Naive thymus-derived CD4-positive, alpha-beta T cell (primary cell): ENCODE measurements at regions not wholly inside any gene's neighbourhood (a gene's known extent, or its start where the extent isn't known, plus 50 kb on each side); places are given as distances from the start of the nearest gene placed in this dataset.

Source experiments
- ATAC-seq: fragments of 150-1000 bp; cut with Tn5 transposase; 2 replicates; pipeline ENCODE4 v1.10.0; 2021; ENCODE audit warnings: mild to moderate bottlenecking, moderate library complexity
- CTCF ChIA-PET: fragments of 350-600 bp; sonication (Branson Sonifier 250); formaldehyde crosslinking; loops from one replicate; lab custom pipeline; 2021; ENCODE audit warnings: antibody characterized with exemption; lab: Charles Lee
- POLR2A ChIA-PET: fragments of 350-600 bp; sonication (Branson Sonifier 250); formaldehyde crosslinking; loops from one replicate; lab custom pipeline; 2021; ENCODE audit warnings: antibody characterized with exemption, inconsistent platforms; lab: Charles Lee
- DNase-seq, 9 donors: peaks; one replicate each; pipeline versions ENCODE4 v3.0.0 to v3.0.0-alpha.2; 2020 to 2022; ENCODE audit warnings: mixed read lengths in 1 of 9
- H3K27ac ChIP-seq: one replicate; pipeline ENCODE4 v1.7.0; 2013; ENCODE audit warnings: mild to moderate bottlenecking, low read depth, low read length, moderate library complexity
- H3K27me3 ChIP-seq, 2 donors: one replicate each; pipeline ENCODE4 v1.7.0; 2013; ENCODE audit warnings: low read length in 2 of 2, mild to moderate bottlenecking in 2 of 2, moderate library complexity in 2 of 2; ENCODE audit not compliant: control insufficient read depth in 2 of 2, insufficient read depth in 2 of 2
- H3K36me3 ChIP-seq, 3 experiments: 1 replicate in 2 of 3; 2 replicates in 1 of 3; pipeline ENCODE4 v1.7.0; 2013; ENCODE audit warnings: low read length in 3 of 3, mild to moderate bottlenecking in 3 of 3, moderate library complexity in 1 of 3; ENCODE audit not compliant: insufficient read depth in 3 of 3, control insufficient read depth in 2 of 3
- H3K4me1 ChIP-seq, 2 donors: one replicate each; pipeline ENCODE4 v1.7.0; 2013; ENCODE audit warnings: low read length in 2 of 2, mild to moderate bottlenecking in 2 of 2, moderate library complexity in 1 of 2; ENCODE audit not compliant: control insufficient read depth in 2 of 2, insufficient read depth in 2 of 2
- H3K4me3 ChIP-seq: 2 replicates; pipeline ENCODE4 v1.7.0; 2013; ENCODE audit warnings: mild to moderate bottlenecking, low read length
- H3K9me3 ChIP-seq, 3 experiments: 1 replicate in 2 of 3; 2 replicates in 1 of 3; pipeline ENCODE4 v1.7.0; 2013; ENCODE audit warnings: low read length in 3 of 3; ENCODE audit not compliant: control insufficient read depth in 2 of 3
- H3K27ac Mint-ChIP-seq, 9 donors: one replicate each; pipeline ENCODE4 v1.8.0; 2020 to 2022; ENCODE audit warnings: mixed read lengths in 9 of 9, mild to moderate bottlenecking in 8 of 9, moderate library complexity in 5 of 9, inconsistent platforms in 2 of 9
- H3K27me3 Mint-ChIP-seq, 5 donors: one replicate each; pipeline ENCODE4 v1.8.0; 2021 to 2022; ENCODE audit warnings: mixed read lengths in 5 of 5, mild to moderate bottlenecking in 1 of 5
- H3K36me3 Mint-ChIP-seq, 5 donors: one replicate each; pipeline ENCODE4 v1.8.0; 2020 to 2022; ENCODE audit warnings: mixed read lengths in 5 of 5, mild to moderate bottlenecking in 3 of 5, inconsistent platforms in 1 of 5
- H3K4me1 Mint-ChIP-seq, 7 donors: one replicate each; pipeline ENCODE4 v1.8.0; 2020 to 2022; ENCODE audit warnings: mixed read lengths in 7 of 7, mild to moderate bottlenecking in 3 of 7, inconsistent platforms in 1 of 7
- H3K4me3 Mint-ChIP-seq, 10 donors: one replicate each; pipeline ENCODE4 v1.8.0; 2020 to 2022; ENCODE audit warnings: mild to moderate bottlenecking in 10 of 10, mixed read lengths in 10 of 10, moderate library complexity in 6 of 10, inconsistent platforms in 2 of 10
- H3K9me3 Mint-ChIP-seq, 11 donors: one replicate each; pipeline ENCODE4 v1.8.0; 2020 to 2022; ENCODE audit warnings: mixed read lengths in 11 of 11, mild to moderate bottlenecking in 4 of 11, inconsistent platforms in 1 of 11, moderate library complexity in 1 of 11
- intact Hi-C, 2 donors: fragments of 100-400 bp; cut with micrococcal nuclease; formaldehyde crosslinking; loops; one replicate each; pipeline ENCODE4 v1.15.1; 2023

- ChIA-PET POLR2A (interaction anchor here (0.6 to 2.0 kb wide), 6 partner anchors 8 to 495 kb away, joined by 3 to 9 read pairs (median 5); no protein-coding TSS in a partner anchor), CTCF (interaction anchor here (0.6 to 2.3 kb wide), 13 partner anchors 9 to 612 kb away, joined by 3 to 24 read pairs (median 5); no protein-coding TSS in a partner anchor)
- Histone ChIP-seq H3K27ac (peak overlapping the region; percentile 67), H3K4me3 (peak overlapping the region; percentile 45), H3K4me1 (peaks cover 0 to 4% of the 10 kb centered on the region in 2 donors), H3K9me3 (no peaks in the 10 kb centered on the region), H3K27me3 (no peaks in the 10 kb centered on the region), H3K36me3 (no peaks in the 10 kb centered on the region)
- ATAC-seq (no peak), DNase-seq (no peak)
- H3K27me3 Mint-ChIP-seq, result peaks cover 0 to 10% (median 0%) of the 10 kb centered on the region in 5 donors
- H3K9me3 Mint-ChIP-seq, result no peaks in the 10 kb centered on the region
- H3K27ac Mint-ChIP-seq, result peak overlapping the region; percentile 71 to 96 (median 86)
- intact Hi-C loops, result loop anchor here (1.0 to 5.0 kb wide), 15 partner anchors 14 to 1259 kb away; partner anchors contain the start of gene RMND1 (in 1 of the 2)
- peak overlapping the region; percentile 69 to 91 (median 86) for H3K4me3 Mint-ChIP-seq
- H3K4me1 Mint-ChIP-seq, result peaks cover 0 to 34% (median 21%) of the 10 kb centered on the region in 7 donors
- H3K36me3 Mint-ChIP-seq, result peaks cover 0 to 9% (median 0%) of the 10 kb centered on the region in 5 donors
Measured at GRCh38 chr6:151689499-151690201, 117.8 kb upstream of the ESR1 start.

GRCh38 chr6:151690303-151690702 is 117.2 kb upstream of the ESR1 start:
- H3K27me3 ChIP-seq, result no peaks in the 10 kb centered on the region
- H3K4me3 Mint-ChIP-seq, result peak overlapping the region; percentile 69 to 91 (median 86)
- H3K27ac Mint-ChIP-seq, result peak overlapping the region; percentile 71 to 96 (median 86)
- H3K27me3 Mint-ChIP-seq, result peaks cover 0 to 10% (median 0%) of the 10 kb centered on the region in 5 donors
- ChIA-PET CTCF (interaction anchor here (0.6 to 2.3 kb wide), 15 partner anchors 10 to 614 kb away, joined by 3 to 24 read pairs (median 5); no protein-coding TSS in a partner anchor), POLR2A (interaction anchor here (0.6 to 2.0 kb wide), 7 partner anchors 9 to 498 kb away, joined by 3 to 9 read pairs (median 5); no protein-coding TSS in a partner anchor)
- peaks cover 0 to 4% of the 10 kb centered on the region in 2 donors for H3K4me1 ChIP-seq
- H3K36me3 Mint-ChIP-seq, result peaks cover 0 to 9% (median 0%) of the 10 kb centered on the region in 5 donors
- DNase-seq (peak in 7 of 9 donors; percentile 13 to 72 (median 57)), ATAC-seq (peak; percentile 57)
- H3K27ac ChIP-seq, result peak overlapping the region; percentile 67
- intact Hi-C loops, result loop anchor here (1.0 to 5.0 kb wide), 15 partner anchors 15 to 1258 kb away; partner anchors contain the start of gene RMND1 (in 1 of the 2)
- peaks cover 0 to 34% (median 21%) of the 10 kb centered on the region in 7 donors for H3K4me1 Mint-ChIP-seq
- no peaks in the 10 kb centered on the region for H3K9me3 ChIP-seq
- no peaks in the 10 kb centered on the region for H3K36me3 ChIP-seq
- peak overlapping the region; percentile 45 for H3K4me3 ChIP-seq
- no peaks in the 10 kb centered on the region for H3K9me3 Mint-ChIP-seq

- CTCF ChIA-PET, result interaction anchor here (0.8 to 2.3 kb wide), 14 partner anchors 10 to 613 kb away, joined by 3 to 24 read pairs (median 5); no protein-coding TSS in a partner anchor
Measured at GRCh38 chr6:151690768-151691562, 116.5 kb upstream of the ESR1 start.

GRCh38 chr6:151692216-151692615 is 115.3 kb upstream of the ESR1 start:
- Mint-ChIP-seq H3K4me3 (peak overlapping the region in 9 of 10 donors; percentile 12 to 91 (median 86)), H3K9me3 (no peaks in the 10 kb centered on the region), H3K27ac (peak overlapping the region in 5 of 9 donors; percentile 19 to 96 (median 80)), H3K36me3 (peaks cover 0 to 15% (median 0%) of the 10 kb centered on the region in 5 donors), H3K27me3 (peaks cover 0 to 9% (median 0%) of the 10 kb centered on the region in 5 donors), H3K4me1 (peaks cover 0 to 34% (median 21%) of the 10 kb centered on the region in 7 donors)
- DNase-seq (no peak), ATAC-seq (no peak)
- Histone ChIP-seq H3K4me1 (peaks cover 0 to 4% of the 10 kb centered on the region in 2 donors), H3K4me3 (no peak overlapping the region), H3K27me3 (no peaks in the 10 kb centered on the region), H3K27ac (no peak overlapping the region), H3K9me3 (no peaks in the 10 kb centered on the region), H3K36me3 (no peaks in the 10 kb centered on the region)
- POLR2A ChIA-PET, result interaction anchor here (0.6 kb wide), 1 partner anchor 387 kb away, joined by 3 read pairs; no protein-coding TSS in a partner anchor
- intact Hi-C loops, result loop anchor here in 1 of 2 donors (5.0 kb wide), 1 partner anchor 240 kb away; the partner anchor contains the start of gene RMND1
- CTCF ChIA-PET, result interaction anchor here (1.3 kb wide), 1 partner anchor 73 kb away, joined by 6 read pairs; no protein-coding TSS in a partner anchor

More at GRCh38 chr6:151690768-151691562, 116.5 kb upstream of the ESR1 start:
- Histone ChIP-seq H3K9me3 (no peaks in the 10 kb centered on the region), H3K27ac (peak overlapping the region; percentile 67), H3K4me3 (peak overlapping the region; percentile 45), H3K4me1 (peaks cover 0 to 4% of the 10 kb centered on the region in 2 donors), H3K36me3 (no peaks in the 10 kb centered on the region), H3K27me3 (no peaks in the 10 kb centered on the region)
- POLR2A ChIA-PET, result interaction anchor here (0.5 to 2.0 kb wide), 8 partner anchors 9 to 498 kb away, joined by 3 to 9 read pairs (median 5); no protein-coding TSS in a partner anchor
- Mint-ChIP-seq H3K36me3 (peaks cover 0 to 9% (median 0%) of the 10 kb centered on the region in 5 donors), H3K4me3 (peak overlapping the region; percentile 69 to 91 (median 86)), H3K4me1 (peaks cover 0 to 34% (median 21%) of the 10 kb centered on the region in 7 donors), H3K27ac (peak overlapping the region; percentile 71 to 96 (median 86)), H3K27me3 (peaks cover 0 to 10% (median 0%) of the 10 kb centered on the region in 5 donors), H3K9me3 (no peaks in the 10 kb centered on the region)
- DNase-seq (peak in 6 of 9 donors; percentile 8 to 44 (median 28)), ATAC-seq (peak; percentile 82)
- intact Hi-C loops, result loop anchor here (1.0 to 5.0 kb wide), 15 partner anchors 16 to 1258 kb away; partner anchors contain the start of gene RMND1 (in 1 of the 2)

- Mint-ChIP-seq H3K4me3 (no peak overlapping the region), H3K9me3 (peaks cover 0 to 4% (median 0%) of the 10 kb centered on the region in 11 donors), H3K4me1 (peaks cover 0 to 34% (median 21%) of the 10 kb centered on the region in 7 donors), H3K36me3 (peaks cover 0 to 16% (median 0%) of the 10 kb centered on the region in 5 donors), H3K27ac (peak overlapping the region in 2 of 9 donors; percentile 28 to 96), H3K27me3 (peaks cover 0 to 8% (median 0%) of the 10 kb centered on the region in 5 donors)
- ChIA-PET CTCF (interaction anchor here (0.6 to 1.2 kb wide), 2 partner anchors 252 to 570 kb away, joined by 3 read pairs; no protein-coding TSS in a partner anchor), POLR2A (no interaction called here)
- no peaks in the 10 kb centered on the region for H3K9me3 ChIP-seq
- H3K36me3 ChIP-seq, result no peaks in the 10 kb centered on the region
- no peaks in the 10 kb centered on the region for H3K27me3 ChIP-seq
- DNase-seq (no peak), ATAC-seq (no peak)
- no peak overlapping the region for H3K27ac ChIP-seq
- intact Hi-C loops, result loop anchor here in 1 of 2 donors (5.0 kb wide), 1 partner anchor 241 kb away; the partner anchor contains the start of gene RMND1
- H3K4me1 ChIP-seq, result peaks cover 0 to 4% of the 10 kb centered on the region in 2 donors
- H3K4me3 ChIP-seq, result no peak overlapping the region
Measured at GRCh38 chr6:151693366-151693765, 114.1 kb upstream of the ESR1 start.
